ENCODE measurements at regions not wholly inside any gene's neighbourhood (a gene's known extent, or its start where the extent isn't known, plus 50 kb on each side); places are given as distances from the start of the nearest gene placed in this dataset.

DNA sequence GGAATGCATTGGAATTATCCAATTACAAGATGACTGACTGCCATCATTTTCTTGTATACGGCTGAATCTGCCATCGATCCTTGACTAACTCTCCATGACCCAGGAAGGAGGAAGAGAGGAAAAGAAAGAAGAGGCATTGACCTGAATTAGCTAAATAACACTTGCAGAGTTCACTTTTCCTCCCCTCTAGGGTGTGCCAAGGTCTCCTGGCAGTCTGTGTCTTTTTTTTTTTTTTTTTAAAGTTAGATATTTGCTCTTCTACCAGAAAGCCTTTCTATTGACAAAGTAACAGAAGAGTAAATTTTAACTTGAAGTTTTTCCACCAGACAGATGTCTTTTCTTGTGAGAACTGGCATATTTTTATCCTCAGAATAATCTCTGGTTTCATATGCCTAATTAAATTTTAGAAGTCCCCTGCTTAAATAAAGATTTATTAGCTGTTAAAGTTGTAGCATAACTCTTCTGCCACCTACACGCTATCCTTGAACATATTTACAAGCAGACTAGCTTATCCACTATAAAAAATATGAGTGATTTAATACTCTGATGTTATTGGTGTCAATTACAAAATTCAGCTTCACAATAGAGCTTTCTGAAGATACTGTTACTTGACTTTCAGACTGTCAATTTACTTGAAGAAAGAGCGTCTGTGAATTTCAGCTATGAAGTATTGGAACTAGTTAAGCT is 171.7 kb upstream of the ETAA1 start:
- intact Hi-C loops (cut with DNase I), result no loop called here
- no peak for DNase-seq

DNA sequence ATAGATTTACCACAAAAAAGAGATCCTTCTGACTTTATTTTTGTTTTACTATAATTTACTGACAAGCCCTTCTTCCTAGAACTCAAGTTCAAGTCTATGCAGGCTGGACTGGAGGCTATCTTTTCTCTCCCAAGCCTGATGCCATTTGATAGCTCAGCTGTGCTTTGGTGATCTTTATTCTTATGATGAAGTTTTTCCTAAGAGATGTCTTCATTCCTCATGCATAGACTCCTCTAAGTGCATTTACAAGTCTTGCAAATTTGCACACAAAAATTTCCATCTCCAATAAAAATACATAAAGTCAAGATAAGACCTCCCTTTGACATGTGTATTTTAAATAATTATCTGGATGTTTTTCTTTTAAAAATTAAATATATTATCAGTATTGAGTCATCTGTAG is 167.4 kb upstream of the ETAA1 start:
- DNase-seq, result no peak
- intact Hi-C loops (cut with DNase I), result no loop called here

GRCh38 chr2:67232936-67233335 is 164.2 kb upstream of the ETAA1 start:
- no peak for DNase-seq
- intact Hi-C loops (cut with DNase I), result no loop called here

DNA sequence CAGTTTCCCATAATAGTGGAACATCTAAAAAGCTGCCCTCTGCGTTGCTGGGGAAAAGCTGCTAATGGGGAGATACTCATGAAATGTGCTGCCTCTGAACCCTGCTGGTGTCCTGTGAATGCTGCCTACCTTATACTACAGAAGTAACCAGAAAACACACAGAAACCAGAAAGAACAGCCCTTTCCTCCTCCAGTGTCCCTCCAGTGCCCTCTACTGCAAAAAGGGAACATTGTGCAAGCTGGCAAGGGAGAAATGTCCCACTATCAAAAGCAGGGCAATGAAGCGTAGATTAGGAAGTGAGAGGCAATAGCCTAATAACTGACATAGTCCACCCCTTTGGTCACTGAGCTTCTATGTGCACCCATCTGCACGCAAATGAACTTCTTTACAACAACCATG is 162.7 kb upstream of the ETAA1 start:
- intact Hi-C loops (cut with DNase I), result no loop called here
- peak in 3 of 42 donors; percentile 3 to 37 (median 6) for DNase-seq

- DNase-seq, result no peak
- intact Hi-C loops (cut with DNase I), result no loop called here
Observed at GRCh38 chr2:67237288-67237687, 159.8 kb upstream of the ETAA1 start.

GRCh38 chr2:67240507-67240906 is 156.6 kb upstream of the ETAA1 start:
- no peak for DNase-seq
- intact Hi-C loops (cut with DNase I), result no loop called here

- intact Hi-C loops (cut with DNase I), result no loop called here
- DNase-seq, result no peak
Observed at GRCh38 chr2:67241453-67241852, 155.7 kb upstream of the ETAA1 start.

DNA sequence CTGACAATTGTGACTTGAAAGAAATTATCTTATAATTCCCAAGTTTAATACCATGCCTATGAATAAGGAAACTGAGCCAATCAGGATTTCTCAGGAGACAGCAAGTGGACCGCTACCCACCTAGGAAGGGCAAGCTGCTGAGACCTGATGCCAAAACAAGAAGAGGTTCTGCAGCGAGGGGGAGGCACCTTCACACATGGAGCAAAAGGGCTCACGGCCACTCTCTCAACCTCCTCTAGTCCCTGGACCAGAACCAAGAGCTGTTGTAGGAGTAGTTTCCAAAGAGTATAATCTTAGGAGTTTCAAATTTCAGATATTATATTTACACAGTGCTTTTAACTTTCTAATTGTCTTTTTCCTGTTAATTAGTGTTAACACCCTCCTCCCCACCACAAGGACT is 154.7 kb upstream of the ETAA1 start:
- no peak for DNase-seq
- intact Hi-C loops (cut with DNase I), result no loop called here

GRCh38 chr2:67243919-67244318 is 153.2 kb upstream of the ETAA1 start:
- intact Hi-C loops (cut with DNase I), result no loop called here
- DNase-seq, result no peak

GRCh38 chr2:67246791-67247190 is 150.3 kb upstream of the ETAA1 start:
- DNase-seq, result peak in 1 of 42 donors; percentile 36
- intact Hi-C loops (cut with DNase I), result no loop called here

DNA sequence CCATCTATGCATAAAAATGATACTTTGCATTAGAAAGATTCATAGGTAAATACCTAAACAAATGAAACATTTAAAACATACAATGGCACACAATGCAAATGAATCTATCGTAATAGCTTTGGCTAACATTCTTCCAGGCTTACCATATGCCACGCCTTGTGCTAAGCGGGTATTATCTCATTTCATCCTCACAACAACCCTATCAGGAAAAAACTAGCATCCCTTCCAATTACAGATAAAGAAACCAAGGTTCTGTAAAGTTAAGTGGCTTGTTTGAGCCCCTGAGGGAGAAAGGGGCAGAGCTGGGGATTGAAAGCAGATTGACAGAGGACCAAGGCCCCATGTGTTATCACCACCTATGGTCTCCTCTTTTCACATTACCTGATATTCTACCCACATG is 145.4 kb upstream of the ETAA1 start:
- DNase-seq, result no peak
- intact Hi-C loops (cut with DNase I), result no loop called here

- no peak for DNase-seq
- intact Hi-C loops (cut with DNase I), result no loop called here
Observed at GRCh38 chr2:67255933-67256615, 141.1 kb upstream of the ETAA1 start.

DNA sequence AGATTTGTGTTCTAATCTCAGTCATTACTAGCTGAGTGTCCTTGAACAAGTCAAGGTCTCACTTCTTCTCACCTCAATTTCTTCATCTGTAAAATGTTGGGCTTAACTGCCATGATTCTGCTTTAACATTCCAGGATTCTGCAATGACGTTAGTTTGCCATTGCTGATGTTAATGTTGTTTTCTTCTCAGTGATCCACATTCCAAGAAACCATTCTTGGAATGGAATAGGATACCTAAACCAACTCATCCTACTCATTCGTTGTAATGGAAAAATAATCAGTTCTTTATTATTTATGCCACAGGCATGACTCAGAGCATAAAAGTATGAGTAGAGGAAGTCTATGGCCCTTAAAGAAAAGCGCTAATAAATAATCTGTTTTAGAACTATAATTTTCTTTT is 140.2 kb upstream of the ETAA1 start:
- intact Hi-C loops (cut with DNase I), result no loop called here
- no peak for DNase-seq

- intact Hi-C loops (cut with DNase I), result no loop called here
- DNase-seq, result no peak
Observed at GRCh38 chr2:67258122-67258521, 139.0 kb upstream of the ETAA1 start.

DNA sequence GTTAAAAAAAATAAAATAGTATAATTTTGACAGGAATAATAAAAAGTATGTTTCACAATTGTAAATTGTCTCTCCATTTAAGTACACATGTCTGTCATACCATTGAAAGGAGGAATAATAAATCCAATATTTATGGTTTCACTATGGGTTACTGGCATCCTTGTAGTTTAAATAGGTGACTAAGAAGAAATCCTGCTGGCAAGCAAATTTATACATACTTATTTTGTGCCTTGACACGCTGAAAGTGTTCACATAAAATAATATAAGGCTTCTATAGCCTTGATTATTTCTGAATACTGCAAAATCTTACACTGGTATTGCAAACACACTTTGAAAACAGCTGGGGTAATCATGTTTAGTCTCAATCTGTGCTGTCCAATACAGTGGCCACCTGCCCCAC is 138.3 kb upstream of the ETAA1 start:
- intact Hi-C loops (cut with DNase I), result no loop called here
- no peak for DNase-seq

DNA sequence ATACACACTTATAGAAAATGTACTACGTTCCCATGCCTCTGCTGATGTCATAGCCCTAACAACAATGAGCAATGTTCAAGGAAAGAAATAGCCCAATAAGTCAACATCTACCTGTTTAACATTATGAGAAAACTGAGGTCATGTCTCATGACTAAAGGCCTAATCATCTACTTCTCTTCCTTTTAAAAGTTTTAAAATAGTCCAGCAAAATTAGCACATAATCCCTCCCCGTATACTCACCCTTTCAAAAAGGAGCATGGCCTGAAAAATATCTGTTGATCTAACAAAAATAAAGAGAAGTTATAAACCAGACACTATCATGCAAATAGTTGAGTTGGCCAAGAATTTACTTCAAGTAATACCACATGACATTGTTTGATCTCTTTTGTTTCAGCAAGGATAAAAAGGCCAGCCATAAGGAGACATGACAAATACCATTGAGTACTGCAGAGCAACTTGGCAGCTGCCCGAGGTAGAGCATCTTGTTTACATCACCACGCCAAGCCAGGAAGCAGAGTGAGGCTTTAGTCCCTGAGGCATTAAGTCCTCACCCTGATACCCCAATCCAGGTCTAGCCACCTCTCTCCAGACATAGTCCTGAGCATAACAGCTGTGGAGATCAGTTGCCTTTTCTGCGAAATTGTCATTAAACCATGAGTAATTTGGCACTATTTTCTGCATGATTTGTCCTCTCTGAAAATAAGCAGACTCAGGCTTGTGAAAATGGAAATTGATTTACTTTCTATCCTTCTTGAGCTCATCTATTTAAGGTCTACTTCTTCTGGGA is 137.4 kb upstream of the ETAA1 start:
- no peak for DNase-seq
- intact Hi-C loops (cut with DNase I), result no loop called here

DNA sequence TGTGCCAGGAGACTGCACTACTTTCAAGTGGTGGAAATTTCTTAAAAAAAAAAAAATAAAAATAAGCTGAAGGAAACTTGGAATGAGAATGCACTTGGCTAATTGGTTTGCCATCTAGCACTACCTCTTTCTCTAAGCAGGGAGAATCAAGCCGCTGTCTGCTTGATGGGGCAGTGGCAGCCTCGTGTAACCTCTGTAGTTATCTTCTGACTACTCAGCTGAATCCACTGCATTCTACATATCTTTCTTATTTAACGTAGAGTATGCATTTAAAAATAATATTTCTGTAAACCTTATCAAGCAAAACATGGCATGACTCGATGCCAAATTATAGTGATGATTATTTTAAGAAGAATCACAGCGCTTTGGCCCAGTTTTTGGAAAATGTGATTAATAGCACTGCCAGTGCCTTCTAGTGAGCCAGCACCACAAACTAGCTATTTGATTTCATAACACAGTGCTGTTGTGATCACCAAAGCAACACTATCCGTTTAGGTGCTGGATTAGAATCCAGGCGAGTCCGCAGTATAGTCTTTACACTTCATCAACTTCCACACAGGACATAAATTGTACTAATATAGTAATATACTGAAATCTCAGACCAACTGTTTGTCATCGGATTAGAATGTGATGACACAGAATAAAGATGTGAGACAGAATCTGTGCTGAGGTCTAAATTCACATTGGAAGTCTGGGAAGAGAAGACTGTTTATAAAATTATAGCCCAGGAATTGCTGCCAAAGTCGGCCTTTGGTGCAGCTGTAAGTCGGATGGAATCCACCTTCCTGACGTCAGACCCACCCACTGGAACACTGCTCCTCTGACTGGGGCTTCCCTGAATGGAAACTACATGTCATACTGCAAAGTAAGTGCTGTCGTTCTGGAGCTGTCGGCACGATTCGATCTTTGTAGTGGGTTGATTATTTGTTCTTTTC is 136.5 kb upstream of the ETAA1 start:
- intact Hi-C loops (cut with DNase I), result no loop called here
- DNase-seq, result no peak

GRCh38 chr2:67267241-67267640 is 129.9 kb upstream of the ETAA1 start:
- intact Hi-C loops (cut with DNase I), result no loop called here
- DNase-seq, result no peak

GRCh38 chr2:67268797-67269196 is 128.3 kb upstream of the ETAA1 start:
- DNase-seq, result no peak
- intact Hi-C loops (cut with DNase I), result no loop called here

Measured in head of caudate nucleus (tissue), 42 donors.